ENCODE measurements at regions not wholly inside any gene's neighbourhood (a gene's known extent, or its start where the extent isn't known, plus 50 kb on each side); places are given as distances from the start of the nearest gene placed in this dataset.

GRCh38 chr3:157695586-157695985 lies 192.4 kb upstream of the VEPH1 start:
- no peak for TF ChIP-seq CTCF (IDR thresholded peaks at IDR 0.05)
- no peak for TF ChIP-seq POLR2A (IDR thresholded peaks at IDR 0.05)
